ENCODE measurements at regions not wholly inside any gene's neighbourhood (a gene's known extent, or its start where the extent isn't known, plus 50 kb on each side); places are given as distances from the start of the nearest gene placed in this dataset.
A peak's percentile ranks its signal among the peaks of the same experiment; 100 is the strongest.

GRCh38 chr14:76267322-76268046 is 108.5 kb upstream of the ESRRB start:
- TF ChIP-seq, protein P1, sequence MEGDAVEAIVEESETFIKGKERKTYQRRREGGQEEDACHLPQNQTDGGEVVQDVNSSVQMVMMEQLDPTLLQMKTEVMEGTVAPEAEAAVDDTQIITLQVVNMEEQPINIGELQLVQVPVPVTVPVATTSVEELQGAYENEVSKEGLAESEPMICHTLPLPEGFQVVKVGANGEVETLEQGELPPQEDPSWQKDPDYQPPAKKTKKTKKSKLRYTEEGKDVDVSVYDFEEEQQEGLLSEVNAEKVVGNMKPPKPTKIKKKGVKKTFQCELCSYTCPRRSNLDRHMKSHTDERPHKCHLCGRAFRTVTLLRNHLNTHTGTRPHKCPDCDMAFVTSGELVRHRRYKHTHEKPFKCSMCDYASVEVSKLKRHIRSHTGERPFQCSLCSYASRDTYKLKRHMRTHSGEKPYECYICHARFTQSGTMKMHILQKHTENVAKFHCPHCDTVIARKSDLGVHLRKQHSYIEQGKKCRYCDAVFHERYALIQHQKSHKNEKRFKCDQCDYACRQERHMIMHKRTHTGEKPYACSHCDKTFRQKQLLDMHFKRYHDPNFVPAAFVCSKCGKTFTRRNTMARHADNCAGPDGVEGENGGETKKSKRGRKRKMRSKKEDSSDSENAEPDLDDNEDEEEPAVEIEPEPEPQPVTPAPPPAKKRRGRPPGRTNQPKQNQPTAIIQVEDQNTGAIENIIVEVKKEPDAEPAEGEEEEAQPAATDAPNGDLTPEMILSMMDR (optimal IDR thresholded peaks at IDR 0.05 in 1 of 3, IDR thresholded peaks at IDR 0.05 in 1 of 3, conservative IDR thresholded peaks at IDR 0.05 in 1 of 3; ENCODE audit: extremely low read depth in 1 of 3, insufficient read depth in 2 of 3, low read length in 3 of 3), result peak in 1 of 3 experiments; percentile 24
- TF ChIP-seq EZH2 (IDR thresholded peaks at IDR 0.05; ENCODE audit: low read length), result no peak

All from keratinocyte (primary cell).